CD14-positive monocyte (primary cell): ENCODE measurements at regions not wholly inside any gene's neighbourhood (a gene's known extent, or its start where the extent isn't known, plus 50 kb on each side); places are given as distances from the start of the nearest gene placed in this dataset.

Source experiments
- DNase-seq, 3 donors: peaks; one replicate each; pipeline ENCODE4 v3.0.0-alpha.2; 2011 to 2022
- H2AFZ ChIP-seq: 2 replicates; pipeline ENCODE4 v1.6.0; 2012; ENCODE audit warnings: mild to moderate bottlenecking, low read depth, low read length, inconsistent platforms; ENCODE audit not compliant: insufficient read depth, poor library complexity, severe bottlenecking
- H3K27ac ChIP-seq, 2 donors: 1 replicate in 1 of 2; 2 replicates in 1 of 2; pipeline ENCODE4 v1.5.1; 2012 to 2013; ENCODE audit warnings: low read length in 2 of 2, control low read depth in 1 of 2, inconsistent platforms in 1 of 2, low read depth in 1 of 2, mild to moderate bottlenecking in 1 of 2
- H3K27me3 ChIP-seq, 2 donors: one replicate each; pipeline versions ENCODE4 v1.6.0 to v1.6.1; 2011 to 2013; ENCODE audit warnings: low read length in 2 of 2; ENCODE audit not compliant: control insufficient read depth in 2 of 2, insufficient read depth in 2 of 2
- H3K36me3 ChIP-seq, 2 donors: replicated peaks in 1 of 2; 1 replicate in 1 of 2; 2 replicates in 1 of 2; pipeline versions ENCODE4 v1.5.1 to v1.6.1; 2012 to 2013; ENCODE audit warnings: low read length in 2 of 2, control low read depth in 1 of 2, inconsistent platforms in 1 of 2, mild to moderate bottlenecking in 1 of 2; ENCODE audit not compliant: insufficient read depth in 2 of 2, control insufficient read depth in 1 of 2
- H3K4me1 ChIP-seq, 2 donors: 1 replicate in 1 of 2; 2 replicates in 1 of 2; pipeline versions ENCODE4 v1.5.1 to v1.6.1; 2012 to 2013; ENCODE audit warnings: low read length in 2 of 2, control low read depth in 1 of 2, inconsistent platforms in 1 of 2, mild to moderate bottlenecking in 1 of 2, moderate library complexity in 1 of 2; ENCODE audit not compliant: insufficient read depth in 2 of 2, control insufficient read depth in 1 of 2
- H3K4me2 ChIP-seq: replicated peaks from 2 replicates; pipeline ENCODE3; 2012; ENCODE audit warnings: low read length, moderate library complexity, mild to moderate bottlenecking; ENCODE audit not compliant: poor library complexity, severe bottlenecking; ENCODE audit errors: extremely low read depth
- H3K4me3 ChIP-seq, 3 experiments: fragments of 200-600 bp in 1 of 3; sonication (generic) in 1 of 3; replicated peaks in 1 of 3; 1 replicate in 2 of 3; 2 replicates in 1 of 3; pipeline ENCODE4 v1.5.1; 2011 to 2013; ENCODE audit warnings: low read length in 3 of 3, mild to moderate bottlenecking in 3 of 3, control low read depth in 2 of 3, low read depth in 2 of 3, inconsistent platforms in 1 of 3, moderate library complexity in 1 of 3
- H3K79me2 ChIP-seq: 2 replicates; pipeline ENCODE4 v1.6.0; 2012; ENCODE audit warnings: mild to moderate bottlenecking, control low read depth, inconsistent platforms, low read length, moderate library complexity; ENCODE audit not compliant: insufficient read depth
- H3K9ac ChIP-seq: 2 replicates; pipeline ENCODE4 v1.6.0; 2017; ENCODE audit warnings: low read length, mild to moderate bottlenecking; ENCODE audit not compliant: insufficient read depth, poor library complexity, severe bottlenecking
- H3K9me3 ChIP-seq, 2 donors: replicated peaks in 1 of 2; 1 replicate in 1 of 2; 2 replicates in 1 of 2; pipeline versions ENCODE4 v1.5.1 to v1.6.1; 2012 to 2013; ENCODE audit warnings: low read length in 2 of 2, control low read depth in 1 of 2; ENCODE audit not compliant: control insufficient read depth in 1 of 2, insufficient read depth in 1 of 2
- H4K20me1 ChIP-seq: 2 replicates; pipeline ENCODE4 v1.6.0; 2012; ENCODE audit warnings: mild to moderate bottlenecking, low read length, control low read depth, moderate library complexity; ENCODE audit not compliant: insufficient read depth
- H3K27ac Mint-ChIP-seq, 7 donors: one replicate each; pipeline ENCODE4 v1.8.0; 2020; ENCODE audit warnings: mild to moderate bottlenecking in 7 of 7, mixed read lengths in 7 of 7, moderate library complexity in 6 of 7, inconsistent platforms in 2 of 7
- H3K27me3 Mint-ChIP-seq, 3 donors: one replicate each; pipeline ENCODE4 v1.8.0; 2021 to 2022; ENCODE audit warnings: low read depth in 3 of 3, mild to moderate bottlenecking in 3 of 3, mixed read lengths in 3 of 3, moderate library complexity in 3 of 3, inconsistent platforms in 1 of 3
- H3K36me3 Mint-ChIP-seq, 2 donors: one replicate each; pipeline ENCODE4 v1.8.0; 2020; ENCODE audit warnings: mixed read lengths in 2 of 2, inconsistent platforms in 1 of 2, mild to moderate bottlenecking in 1 of 2
- H3K4me1 Mint-ChIP-seq: one replicate; pipeline ENCODE4 v1.8.0; 2020; ENCODE audit warnings: mild to moderate bottlenecking, mixed read lengths
- H3K4me3 Mint-ChIP-seq, 2 donors: one replicate each; pipeline ENCODE4 v1.8.0; 2020; ENCODE audit warnings: mild to moderate bottlenecking in 2 of 2, mixed read lengths in 2 of 2, moderate library complexity in 1 of 2
- H3K9me3 Mint-ChIP-seq, 7 donors: one replicate each; pipeline ENCODE4 v1.8.0; 2020 to 2022; ENCODE audit warnings: mixed read lengths in 7 of 7, mild to moderate bottlenecking in 6 of 7, moderate library complexity in 6 of 7, inconsistent platforms in 2 of 7
- CTCF ChIP-seq: fragments of 200-600 bp; IDR thresholded peaks from one replicate; pipeline ENCODE4 v1.8.0; 2022; ENCODE audit warnings: antibody characterized with exemption, mild to moderate bottlenecking
- WGBS: methylation state at CpG from one replicate; pipeline ENCODE4 v1.1.5; 2013; ENCODE audit warnings: missing lambda C conversion rate; ENCODE audit not compliant: insufficient coverage; 5-methylcytosine and 5-hydroxymethylcytosine counted together
- intact Hi-C, 2 donors: fragments of 100-400 bp; cut with micrococcal nuclease; formaldehyde crosslinking; loops; one replicate each; pipeline versions ENCODE4 v1.15.0 to v1.15.1; 2023

DNA sequence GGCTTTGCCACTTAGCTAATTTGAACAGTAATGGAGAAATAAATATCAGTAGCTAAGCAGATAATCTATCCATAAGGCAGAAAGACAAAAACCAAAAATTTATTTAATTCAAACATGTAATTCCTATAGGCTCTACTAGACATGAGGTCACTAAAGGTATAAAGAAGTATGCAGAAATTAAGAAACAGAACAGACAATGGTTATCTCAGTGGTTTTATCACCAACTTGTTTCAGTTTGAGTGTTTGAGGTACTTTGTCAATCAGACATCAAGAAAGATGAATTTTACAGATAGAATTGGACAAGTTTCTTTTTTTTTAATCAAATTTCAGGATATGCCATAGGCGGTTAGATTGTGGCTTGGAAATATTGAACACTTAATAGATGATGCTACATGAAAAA lies 67.4 kb upstream of the ZEB2 start:
- TF ChIP-seq CTCF: no peak
- H3K4me2 ChIP-seq: no peak overlapping the region
- H3K4me1 Mint-ChIP-seq: peaks cover 30% of the 10 kb centered on the region
- H3K4me1 ChIP-seq: peaks cover 19 to 26% of the 10 kb centered on the region in 2 donors
- DNase-seq: no peak
- no peaks in the 10 kb centered on the region for H3K27me3 ChIP-seq
- H3K9ac ChIP-seq: no peak overlapping the region
- H3K4me3 Mint-ChIP-seq: no peak overlapping the region
- peaks cover 1 to 5% (median 3%) of the 10 kb centered on the region in 3 donors for H3K27me3 Mint-ChIP-seq
- no peaks in the 10 kb centered on the region for H3K9me3 ChIP-seq
- peaks cover 0 to 5% (median 0%) of the 10 kb centered on the region in 7 donors for H3K9me3 Mint-ChIP-seq
- H3K4me3 ChIP-seq: no peak overlapping the region
- no peak overlapping the region for H3K27ac Mint-ChIP-seq
- H4K20me1 ChIP-seq: no peaks in the 10 kb centered on the region
- no CpG with 5 or more reads among the region's 1 CpG for WGBS
- H3K36me3 Mint-ChIP-seq: peaks cover 0 to 2% of the 10 kb centered on the region in 2 donors
- intact Hi-C loops: no loop called here
- no peaks in the 10 kb centered on the region for H3K79me2 ChIP-seq
- H3K27ac ChIP-seq: no peak overlapping the region
- H2AFZ ChIP-seq: no peak overlapping the region
- no peaks in the 10 kb centered on the region for H3K36me3 ChIP-seq

DNA sequence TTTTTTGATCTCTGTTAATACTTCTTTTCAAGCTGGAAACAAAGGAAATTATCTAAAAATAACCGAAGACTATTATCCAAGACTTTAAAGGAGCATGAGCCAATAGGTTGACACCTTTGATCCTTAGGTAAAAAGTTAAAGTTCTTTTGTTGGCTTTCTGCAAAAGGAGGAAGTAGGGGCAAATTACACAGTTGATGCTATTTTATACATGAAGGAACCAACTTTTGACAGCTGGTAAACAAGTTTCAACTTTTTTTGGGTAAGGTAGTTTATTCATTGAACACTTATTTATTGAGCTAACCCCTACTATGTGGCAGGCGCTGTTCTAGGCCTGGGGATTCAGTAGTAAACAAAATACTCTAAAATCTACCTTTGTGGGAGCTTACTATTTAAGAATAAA lies 66.6 kb upstream of the ZEB2 start:
- peaks cover 31% of the 10 kb centered on the region for H3K4me1 Mint-ChIP-seq
- Histone ChIP-seq H3K36me3 (no peaks in the 10 kb centered on the region), H2AFZ (no peak overlapping the region), H3K4me2 (no peak overlapping the region), H3K9ac (no peak overlapping the region), H3K27ac (no peak overlapping the region), H3K9me3 (no peaks in the 10 kb centered on the region), H4K20me1 (no peaks in the 10 kb centered on the region), H3K4me1 (peaks cover 28 to 32% of the 10 kb centered on the region in 2 donors), H3K79me2 (no peaks in the 10 kb centered on the region), H3K4me3 (no peak overlapping the region), H3K27me3 (no peaks in the 10 kb centered on the region)
- peak in 2 of 3 donors; percentile 24 to 44 for DNase-seq
- peaks cover 1 to 5% (median 5%) of the 10 kb centered on the region in 3 donors for H3K27me3 Mint-ChIP-seq
- no CpG with 5 or more reads among the region's 2 CpGs for WGBS
- TF ChIP-seq CTCF: no peak
- peaks cover 0 to 5% (median 0%) of the 10 kb centered on the region in 7 donors for H3K9me3 Mint-ChIP-seq
- intact Hi-C loops: no loop called here
- peaks cover 2% of the 10 kb centered on the region in 2 donors for H3K36me3 Mint-ChIP-seq
- no peak overlapping the region for H3K4me3 Mint-ChIP-seq
- H3K27ac Mint-ChIP-seq: no peak overlapping the region
